ENCODE measurements at regions not wholly inside any gene's neighbourhood (a gene's known extent, or its start where the extent isn't known, plus 50 kb on each side); places are given as distances from the start of the nearest gene placed in this dataset.
"Not testable (repeated sequence)": the region's sequence is repeated elsewhere in the genome, so short reads cannot be mapped to it uniquely, and the experiment has no call there.

GRCh38 chr5:89556215-89556913 is 673.4 kb upstream of the MEF2C start:
- Histone ChIP-seq H3K4me1 (no peaks in the 10 kb centered on the region), H3K36me3 (no peaks in the 10 kb centered on the region), H4K20me1 (no peaks in the 10 kb centered on the region), H3K9ac (no peak overlapping the region), H3K4me3 (no peak overlapping the region), H3K4me2 (no peak overlapping the region), H3K9me3 (no peaks in the 10 kb centered on the region), H3K27me3 (no peaks in the 10 kb centered on the region), H3K27ac (no peak overlapping the region)
- TF ChIP-seq Cebpa-rat (IDR thresholded peaks at IDR 0.05): no peak

GRCh38 chr5:89546657-89547056 is 663.7 kb upstream of the MEF2C start:
- Histone ChIP-seq H3K36me3 (no peaks in the 10 kb centered on the region), H3K27ac (no peak overlapping the region), H3K9ac (no peak overlapping the region), H3K4me2 (no peak overlapping the region), H3K27me3 (no peaks in the 10 kb centered on the region), H3K4me3 (no peak overlapping the region), H4K20me1 (no peaks in the 10 kb centered on the region), H3K4me1 (no peaks in the 10 kb centered on the region), H3K9me3 (no peaks in the 10 kb centered on the region)
- no peak for TF ChIP-seq Cebpa-rat (IDR thresholded peaks at IDR 0.05)

GRCh38 chr5:89545626-89546025 is 662.6 kb upstream of the MEF2C start:
- no peak overlapping the region for H3K4me3 ChIP-seq
- H3K27ac ChIP-seq: no peak overlapping the region
- H3K36me3 ChIP-seq: no peaks in the 10 kb centered on the region
- no peak for TF ChIP-seq Cebpa-rat (IDR thresholded peaks at IDR 0.05)
- no peaks in the 10 kb centered on the region for H3K27me3 ChIP-seq
- H3K4me2 ChIP-seq: no peak overlapping the region
- H3K9me3 ChIP-seq: no peaks in the 10 kb centered on the region
- no peaks in the 10 kb centered on the region for H3K4me1 ChIP-seq
- H4K20me1 ChIP-seq: no peaks in the 10 kb centered on the region
- no peak overlapping the region for H3K9ac ChIP-seq

- H3K4me3 ChIP-seq: no peak overlapping the region
- TF ChIP-seq Cebpa-rat (IDR thresholded peaks at IDR 0.05): no peak
- H3K4me1 ChIP-seq: no peaks in the 10 kb centered on the region
- H3K9ac ChIP-seq: no peak overlapping the region
- no peaks in the 10 kb centered on the region for H3K9me3 ChIP-seq
- H3K27me3 ChIP-seq: no peaks in the 10 kb centered on the region
- H4K20me1 ChIP-seq: no peaks in the 10 kb centered on the region
- no peaks in the 10 kb centered on the region for H3K36me3 ChIP-seq
- H3K27ac ChIP-seq: no peak overlapping the region
- H3K4me2 ChIP-seq: no peak overlapping the region
These were observed 662.1 kb upstream of the MEF2C start for GRCh38 chr5:89545076-89545475.

GRCh38 chr5:89542736-89543135 is 659.8 kb upstream of the MEF2C start:
- Histone ChIP-seq H3K27ac (no peak overlapping the region), H3K9me3 (no peaks in the 10 kb centered on the region), H3K9ac (no peak overlapping the region), H3K4me2 (no peak overlapping the region), H4K20me1 (no peaks in the 10 kb centered on the region), H3K27me3 (no peaks in the 10 kb centered on the region), H3K36me3 (no peaks in the 10 kb centered on the region), H3K4me1 (no peaks in the 10 kb centered on the region), H3K4me3 (no peak overlapping the region)
- no peak for TF ChIP-seq Cebpa-rat (IDR thresholded peaks at IDR 0.05)

GRCh38 chr5:89537800-89538199 is 654.8 kb upstream of the MEF2C start:
- TF ChIP-seq Cebpa-rat (IDR thresholded peaks at IDR 0.05): no peak
- Histone ChIP-seq H3K9ac (no peak overlapping the region), H3K4me2 (no peak overlapping the region)

GRCh38 chr5:89536020-89536419 is 653.0 kb upstream of the MEF2C start:
- no peaks in the 10 kb centered on the region for H3K27me3 ChIP-seq
- H3K27ac ChIP-seq: no peak overlapping the region
- H3K4me2 ChIP-seq: no peak overlapping the region

More at GRCh38 chr5:89537800-89538199, 654.8 kb upstream of the MEF2C start:
- Histone ChIP-seq H3K27ac (no peak overlapping the region), H3K36me3 (no peaks in the 10 kb centered on the region), H3K9me3 (no peaks in the 10 kb centered on the region), H3K4me3 (no peak overlapping the region), H4K20me1 (no peaks in the 10 kb centered on the region), H3K27me3 (no peaks in the 10 kb centered on the region), H3K4me1 (no peaks in the 10 kb centered on the region)

GRCh38 chr5:89535411-89535810 is 652.4 kb upstream of the MEF2C start:
- Histone ChIP-seq H3K27ac (no peak overlapping the region), H3K27me3 (no peaks in the 10 kb centered on the region), H3K9ac (no peak overlapping the region), H4K20me1 (no peaks in the 10 kb centered on the region), H3K4me1 (no peaks in the 10 kb centered on the region), H3K36me3 (no peaks in the 10 kb centered on the region), H3K9me3 (no peaks in the 10 kb centered on the region), H3K4me3 (no peak overlapping the region), H3K4me2 (no peak overlapping the region)
- no peak for TF ChIP-seq Cebpa-rat (IDR thresholded peaks at IDR 0.05)

More at GRCh38 chr5:89536020-89536419, 653.0 kb upstream of the MEF2C start:
- Histone ChIP-seq H4K20me1 (no peaks in the 10 kb centered on the region), H3K9ac (no peak overlapping the region), H3K36me3 (no peaks in the 10 kb centered on the region), H3K4me3 (no peak overlapping the region), H3K4me1 (no peaks in the 10 kb centered on the region), H3K9me3 (no peaks in the 10 kb centered on the region)
- no peak for TF ChIP-seq Cebpa-rat (IDR thresholded peaks at IDR 0.05)

GRCh38 chr5:89534331-89534730 is 651.3 kb upstream of the MEF2C start:
- no peaks in the 10 kb centered on the region for H4K20me1 ChIP-seq
- H3K9ac ChIP-seq: no peak overlapping the region
- no peaks in the 10 kb centered on the region for H3K36me3 ChIP-seq
- TF ChIP-seq Cebpa-rat (IDR thresholded peaks at IDR 0.05): no peak
- no peaks in the 10 kb centered on the region for H3K9me3 ChIP-seq
- no peaks in the 10 kb centered on the region for H3K4me1 ChIP-seq
- H3K27ac ChIP-seq: no peak overlapping the region
- H3K4me2 ChIP-seq: no peak overlapping the region
- H3K27me3 ChIP-seq: no peaks in the 10 kb centered on the region
- no peak overlapping the region for H3K4me3 ChIP-seq

GRCh38 chr5:89524785-89525184 is 641.8 kb upstream of the MEF2C start:
- Histone ChIP-seq H3K9me3 (peaks cover 14% of the 10 kb centered on the region), H3K27me3 (no peaks in the 10 kb centered on the region)

GRCh38 chr5:89523867-89524266 is 640.9 kb upstream of the MEF2C start:
- H3K27ac ChIP-seq, H3K4me3 ChIP-seq, H3K27me3 ChIP-seq, H3K9ac ChIP-seq, H3K4me1 ChIP-seq, H3K36me3 ChIP-seq, H4K20me1 ChIP-seq, H3K4me2 ChIP-seq: not testable (repeated sequence)
- peaks cover 14% of the 10 kb centered on the region for H3K9me3 ChIP-seq

More at GRCh38 chr5:89524785-89525184, 641.8 kb upstream of the MEF2C start:
- no peaks in the 10 kb centered on the region for H3K4me1 ChIP-seq
- no peak for TF ChIP-seq Cebpa-rat (IDR thresholded peaks at IDR 0.05)
- H3K4me3 ChIP-seq: no peak overlapping the region
- no peak overlapping the region for H3K27ac ChIP-seq
- no peaks in the 10 kb centered on the region for H3K36me3 ChIP-seq
- no peaks in the 10 kb centered on the region for H4K20me1 ChIP-seq
- no peak overlapping the region for H3K4me2 ChIP-seq
- no peak overlapping the region for H3K9ac ChIP-seq
